Stomach (tissue), 4 donors: ENCODE measurements at regions not wholly inside any gene's neighbourhood (a gene's known extent, or its start where the extent isn't known, plus 50 kb on each side); places are given as distances from the start of the nearest gene placed in this dataset.

Experiments
- CTCF ChIP-seq, 7 experiments: fragments of 450-650 bp in 4 of 7; fragments of 200-600 bp in 3 of 7; sonication (generic) in 3 of 7; IDR thresholded peaks; one replicate each; pipeline ENCODE4 v1.5.1; 2016 to 2019; ENCODE audit warnings: antibody characterized with exemption in 7 of 7, control low read depth in 2 of 7, mild to moderate bottlenecking in 1 of 7
- POLR2A ChIP-seq, 4 donors: fragments of 450-650 bp; IDR thresholded peaks; one replicate each; pipeline ENCODE4 v1.6.1; 2016; ENCODE audit warnings: antibody characterized with exemption in 4 of 4, control low read depth in 2 of 4, mild to moderate bottlenecking in 1 of 4, moderate library complexity in 1 of 4

- TF ChIP-seq CTCF (IDR thresholded peaks at IDR 0.05) (no peak), POLR2A (IDR thresholded peaks at IDR 0.05) (no peak)
Measured at GRCh38 chr1:219354962-219355361, 181.3 kb downstream of the LYPLAL1 start.
